TTC549 (cell line): ENCODE measurements at regions not wholly inside any gene's neighbourhood (a gene's known extent, or its start where the extent isn't known, plus 50 kb on each side); places are given as distances from the start of the nearest gene placed in this dataset.
"Not testable (repeated sequence)": the region's sequence is repeated elsewhere in the genome, so short reads cannot be mapped to it uniquely, and the experiment has no call there.

Experiments
- FAIRE-seq: peaks from 2 replicates; lab custom pipeline; 2012; peaks lifted over from hg19 to GRCh38; lab: Jason Lieb, UNC

DNA sequence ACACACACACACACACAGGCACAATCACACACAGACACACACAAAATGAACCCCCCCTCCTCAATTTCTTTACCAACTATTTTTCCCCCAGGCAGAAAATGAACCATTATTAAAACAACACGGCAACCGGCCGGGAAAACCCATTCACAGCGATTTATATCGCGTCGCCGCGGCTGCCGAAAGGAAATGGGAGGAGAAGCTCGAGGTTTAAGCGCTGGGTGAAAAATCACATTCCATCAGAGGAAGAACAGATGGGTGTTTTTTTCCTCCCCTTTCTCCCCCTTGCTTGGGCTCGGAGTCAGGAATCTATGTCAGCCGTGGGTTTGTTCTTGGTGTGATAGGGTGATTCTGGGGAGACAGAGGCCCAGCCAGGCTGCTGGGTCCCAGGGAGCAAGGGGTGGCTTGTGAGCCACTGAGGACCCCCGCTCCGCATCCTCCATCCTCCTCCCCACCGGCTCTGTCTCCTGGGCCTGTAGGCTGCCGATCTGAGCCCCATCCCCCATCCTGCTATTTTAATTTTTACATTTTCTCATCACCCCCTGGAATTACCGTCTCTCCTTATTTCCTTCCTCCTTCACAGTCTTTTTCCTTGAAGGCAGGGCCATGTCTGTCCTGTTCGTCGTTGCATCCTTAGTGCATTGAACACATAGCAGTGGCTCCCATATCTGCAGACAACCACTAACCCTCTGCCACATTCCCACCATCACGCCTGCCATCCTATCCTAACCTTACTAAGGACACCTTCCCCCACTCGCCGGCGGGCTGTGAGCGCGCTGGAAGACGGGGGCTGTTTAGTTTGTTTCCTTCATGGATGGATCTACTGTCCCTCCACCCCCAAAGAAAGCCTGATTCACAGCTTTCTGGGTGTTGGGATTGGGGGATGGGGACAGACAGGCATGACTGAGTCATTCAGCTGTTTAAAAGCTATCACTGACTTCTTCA, 137.7 kb downstream of the CRLF3 start:
- not testable (repeated sequence) for FAIRE-seq

DNA sequence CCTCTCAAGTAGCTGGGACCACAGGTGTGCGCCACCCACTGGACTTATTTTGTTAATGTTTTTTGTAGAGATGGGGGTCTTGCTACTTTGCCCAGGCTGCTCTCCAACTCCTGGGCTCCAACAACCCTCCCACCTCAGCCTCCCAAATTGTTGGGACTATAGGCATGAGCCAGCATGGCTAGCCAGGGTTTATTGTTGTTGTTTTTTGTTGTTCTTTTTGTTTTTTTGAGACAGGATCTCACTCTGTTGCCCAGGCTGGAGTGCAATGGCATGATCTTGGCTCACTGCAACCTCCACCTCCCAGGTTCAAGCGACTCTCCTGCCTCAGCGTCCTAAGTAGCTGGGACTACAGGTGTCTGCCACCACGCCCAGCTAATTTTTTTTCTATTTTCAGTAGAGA, 142.2 kb downstream of the CRLF3 start:
- not testable (repeated sequence) for FAIRE-seq

DNA sequence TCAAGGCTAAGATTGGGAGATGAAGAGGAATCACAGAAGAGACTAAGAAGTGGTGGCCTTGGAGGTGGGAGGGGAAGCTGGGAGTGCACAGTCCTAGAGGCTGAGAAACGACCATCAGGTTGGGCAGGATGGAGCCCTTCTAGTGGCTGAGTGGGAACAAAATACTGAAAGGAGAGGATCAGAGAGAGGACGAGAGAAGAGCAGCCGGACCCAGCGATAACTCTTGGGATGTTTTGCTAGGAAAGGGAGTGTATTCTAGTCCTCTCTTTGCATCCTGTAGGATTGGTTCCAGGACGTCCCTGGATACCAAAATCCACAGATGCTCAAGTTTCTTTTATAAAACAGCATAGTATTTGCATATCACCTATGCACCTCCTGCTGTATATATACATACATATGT, 143.8 kb downstream of the CRLF3 start:
- not testable (repeated sequence) for FAIRE-seq

DNA sequence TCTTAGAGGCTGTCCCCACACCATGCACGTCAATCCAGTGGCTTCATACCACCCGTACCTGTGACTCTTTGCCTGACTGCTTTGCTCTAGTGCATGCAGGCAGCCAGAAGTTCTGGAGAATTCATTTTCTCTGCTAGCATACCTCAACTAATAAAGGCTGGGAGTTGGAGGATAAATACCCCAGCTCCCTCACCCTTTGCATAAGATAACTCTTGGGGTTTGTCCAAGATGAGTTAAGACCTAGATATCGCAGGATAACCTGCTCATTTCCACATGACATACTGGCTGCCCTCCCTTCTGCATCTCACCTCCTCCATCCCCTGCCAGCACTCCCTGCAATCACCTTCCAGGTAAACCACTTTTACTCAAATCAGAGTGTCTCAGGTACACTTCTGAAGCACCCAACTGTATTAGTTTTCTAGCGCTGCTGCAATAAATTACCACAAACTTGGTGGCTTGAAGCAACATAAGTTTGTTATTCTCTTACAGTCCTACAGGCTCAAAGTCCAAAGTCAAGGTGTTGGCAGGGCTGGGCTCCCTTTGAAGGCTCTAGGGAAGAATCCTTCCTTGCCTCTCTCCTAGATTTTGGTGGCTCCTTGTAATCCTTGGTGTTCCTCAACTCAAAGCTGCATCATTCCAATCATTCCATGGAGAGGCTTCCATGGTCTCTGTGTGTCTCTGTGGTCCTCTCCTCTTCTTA, 146.8 kb downstream of the CRLF3 start:
- FAIRE-seq = no peak

DNA sequence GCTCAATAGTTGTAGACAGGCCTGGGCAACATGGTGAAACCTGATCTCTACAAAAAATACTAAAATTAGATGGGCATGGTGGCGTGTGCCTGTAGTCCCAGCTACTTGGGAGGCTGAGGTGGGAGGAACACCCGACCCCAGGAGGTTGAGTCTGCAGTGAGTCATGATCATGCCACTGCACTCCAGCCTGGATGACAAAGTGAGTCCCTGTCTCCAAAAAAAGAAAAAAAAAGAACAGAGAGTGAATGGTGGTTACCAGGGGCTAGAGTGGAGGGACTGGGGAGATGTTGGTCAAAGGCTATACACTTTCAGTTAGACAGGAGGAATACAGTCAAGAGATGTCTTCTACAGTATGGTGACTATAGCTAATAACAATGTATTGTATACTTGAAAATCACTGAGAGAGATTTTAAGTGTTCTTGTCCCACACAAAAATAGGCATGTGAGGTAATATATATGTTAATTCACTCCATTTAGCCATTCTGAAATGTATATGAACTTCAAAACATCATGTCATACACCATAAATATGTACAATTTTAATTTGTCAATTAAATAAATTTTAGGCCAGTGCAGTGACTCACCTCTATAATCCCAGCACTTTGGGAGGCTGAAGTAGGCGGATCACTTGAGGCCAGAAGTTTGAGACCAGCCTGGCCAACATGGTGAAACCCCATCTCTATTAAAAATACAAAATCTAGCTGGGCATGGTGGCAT, 148.6 kb downstream of the CRLF3 start:
- not testable (repeated sequence) for FAIRE-seq

DNA sequence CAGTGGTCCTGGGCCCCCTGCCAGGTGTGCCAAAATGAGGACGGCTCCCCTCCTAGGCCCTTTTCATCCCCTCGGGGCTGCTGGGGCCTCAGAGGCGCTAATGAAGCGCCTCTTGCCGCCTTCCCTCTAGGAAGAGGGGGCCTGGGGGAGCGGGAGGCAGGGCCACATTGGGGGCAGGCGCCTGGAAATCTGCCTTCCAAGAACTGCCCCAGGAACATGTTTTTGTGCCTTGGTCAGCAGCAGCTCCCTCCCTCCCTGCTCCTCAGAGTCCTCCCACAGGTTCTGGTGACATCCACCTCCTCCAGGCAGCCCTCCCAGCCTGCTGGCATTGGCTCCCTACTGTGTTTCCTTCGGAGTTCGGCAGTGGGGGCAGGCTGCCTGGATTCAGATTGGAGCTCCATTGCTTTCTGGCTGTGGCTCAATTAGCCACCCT, 155.3 kb downstream of the CRLF3 start:
- not testable (repeated sequence) for FAIRE-seq

DNA sequence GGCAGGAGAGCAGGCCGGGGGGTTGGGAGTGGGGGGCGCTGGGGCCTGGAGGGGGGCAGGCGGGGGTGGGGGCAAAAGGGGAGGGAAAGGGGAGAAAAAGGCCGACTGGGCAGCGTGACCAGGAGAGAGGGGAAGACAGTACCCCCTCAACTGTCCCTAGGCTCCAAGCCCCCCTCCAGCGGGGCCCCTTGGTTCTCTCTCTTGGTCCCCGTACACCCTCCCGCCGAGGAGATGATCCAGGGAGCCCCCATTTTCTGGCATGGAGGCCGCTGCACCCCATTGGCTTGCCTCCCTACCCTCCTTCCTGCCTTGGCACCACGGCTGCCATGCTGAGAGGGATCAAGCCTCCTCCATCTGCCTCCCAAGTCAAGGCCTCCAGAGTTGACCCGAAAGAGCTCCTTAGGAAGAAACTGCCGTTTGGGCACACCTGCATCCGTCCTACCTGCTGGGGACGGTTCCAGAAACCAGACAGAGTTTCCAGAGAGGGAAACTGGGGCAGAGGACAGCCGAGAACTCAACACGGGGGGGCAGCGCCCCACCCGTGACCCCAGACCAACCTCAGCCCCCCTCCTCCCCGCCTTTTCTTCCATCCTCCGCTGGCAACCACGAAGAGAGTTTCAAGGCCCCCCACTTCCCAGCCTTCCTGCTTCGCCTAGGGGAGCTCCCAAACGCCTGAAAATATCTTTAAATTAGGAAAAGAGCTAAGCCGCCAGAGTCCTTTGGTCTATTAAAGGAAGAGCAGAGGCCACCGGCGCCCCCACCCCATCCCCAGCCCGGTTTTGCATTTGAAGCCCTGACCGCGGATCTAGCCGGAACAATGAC, 155.9 kb downstream of the CRLF3 start:
- not testable (repeated sequence) for FAIRE-seq

DNA sequence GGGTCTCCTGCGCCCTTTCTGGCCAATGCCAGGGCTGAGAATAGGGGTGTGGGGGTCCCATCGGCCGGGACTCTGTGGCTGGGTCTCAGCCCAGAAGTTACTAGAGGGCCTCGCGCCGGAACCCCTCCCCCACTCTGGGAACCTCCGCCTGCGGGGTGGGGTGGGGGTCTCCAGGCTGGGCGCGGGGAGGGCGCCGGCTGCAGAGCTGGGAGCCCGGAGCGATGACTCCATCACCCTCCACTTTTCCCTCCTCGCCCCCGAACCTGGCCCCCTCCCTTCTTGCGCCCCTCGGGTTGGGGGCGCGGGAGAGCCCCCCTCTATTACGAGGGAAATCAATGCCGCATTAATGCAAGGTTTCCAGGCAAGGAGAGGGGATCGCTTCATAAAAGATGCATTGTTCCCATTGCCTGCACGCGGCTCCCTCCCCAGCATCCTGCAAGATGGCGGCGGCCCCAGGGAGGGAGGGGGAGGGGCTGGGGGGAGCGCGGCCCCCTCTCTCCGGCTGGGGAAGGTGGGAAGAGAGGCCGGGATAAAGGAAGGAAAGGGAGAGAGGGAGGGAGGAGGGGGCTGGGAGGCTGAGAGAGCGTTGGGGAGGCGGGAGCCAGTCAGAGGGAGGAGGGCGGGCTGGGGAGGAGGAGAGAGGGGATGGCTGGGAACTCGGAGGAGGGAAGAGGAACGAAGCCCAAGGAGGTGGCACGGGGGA, 156.7 kb downstream of the CRLF3 start:
- not testable (repeated sequence) for FAIRE-seq

DNA sequence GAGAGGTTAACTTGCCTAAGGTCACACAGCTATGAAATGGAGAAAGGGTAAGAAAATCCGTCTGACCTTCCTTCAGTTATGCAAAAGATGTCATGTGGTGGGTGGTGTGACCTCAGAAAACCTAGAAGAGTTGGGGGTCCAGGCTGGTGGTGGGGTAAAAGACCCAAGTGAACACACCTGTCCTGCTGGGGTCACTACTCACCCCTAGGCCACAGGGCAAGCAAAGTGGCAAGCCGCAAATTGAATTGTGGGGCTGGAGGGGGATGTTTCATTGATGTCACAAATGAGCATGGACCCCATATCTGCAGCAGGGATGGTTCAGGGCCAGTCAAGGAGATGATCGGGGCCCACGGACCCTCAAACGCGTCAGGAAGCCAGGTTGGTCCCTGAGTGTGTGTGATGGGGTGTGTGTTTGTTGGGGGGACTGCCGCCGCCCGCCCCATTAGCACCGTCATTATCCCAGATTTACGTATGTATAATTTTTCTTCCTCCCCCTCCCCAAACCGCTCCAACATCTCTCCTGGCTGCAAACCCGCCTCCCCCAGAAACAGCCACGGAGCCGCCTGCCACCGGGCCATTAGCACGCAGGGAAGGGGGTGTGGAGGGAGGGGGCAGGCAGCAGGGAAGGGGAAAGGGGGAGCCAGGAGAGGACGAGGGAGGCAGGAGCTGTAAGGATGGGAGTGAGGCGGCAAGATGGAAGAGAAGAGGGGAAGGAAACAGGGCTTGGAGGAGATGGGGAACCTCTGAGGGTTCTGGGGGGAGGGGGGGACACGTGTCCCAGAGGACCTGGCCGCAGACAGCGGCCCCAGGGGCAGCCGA, 157.4 kb downstream of the CRLF3 start:
- not testable (repeated sequence) for FAIRE-seq

DNA sequence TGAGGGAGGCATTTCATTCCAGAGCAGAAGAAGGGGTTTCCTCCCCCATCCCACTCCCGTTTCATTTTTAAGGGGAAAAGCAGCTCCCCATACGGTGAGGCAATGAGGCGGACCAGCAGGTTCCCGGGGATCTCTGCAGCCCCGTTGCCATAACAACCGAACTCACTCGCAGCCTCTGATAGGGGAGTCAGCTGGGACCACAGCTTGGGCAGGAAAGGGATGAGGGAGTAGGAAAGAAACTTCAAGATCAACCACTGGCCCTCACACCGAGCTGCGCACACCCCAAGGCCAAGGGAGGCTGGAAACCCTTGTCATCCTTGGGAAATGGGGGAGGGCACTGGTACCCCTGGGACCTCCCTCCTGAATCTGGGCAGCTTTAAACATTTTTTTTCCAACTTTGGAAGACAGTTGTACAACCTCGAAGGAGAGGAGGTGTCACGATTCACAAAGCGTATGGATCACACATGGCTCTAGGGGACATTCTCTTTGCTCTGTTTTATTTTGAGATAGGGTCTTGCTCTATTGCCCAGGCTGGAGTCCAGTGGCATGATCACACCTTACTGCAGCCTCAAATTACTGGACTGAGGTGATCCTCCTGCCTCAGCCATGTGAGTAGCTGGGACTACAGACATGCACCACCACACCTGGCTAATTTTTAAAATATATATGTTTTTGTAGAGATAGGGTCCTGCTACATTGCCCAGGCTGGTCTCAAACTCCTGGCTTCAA, 160.6 kb downstream of the CRLF3 start:
- FAIRE-seq = not testable (repeated sequence)

DNA sequence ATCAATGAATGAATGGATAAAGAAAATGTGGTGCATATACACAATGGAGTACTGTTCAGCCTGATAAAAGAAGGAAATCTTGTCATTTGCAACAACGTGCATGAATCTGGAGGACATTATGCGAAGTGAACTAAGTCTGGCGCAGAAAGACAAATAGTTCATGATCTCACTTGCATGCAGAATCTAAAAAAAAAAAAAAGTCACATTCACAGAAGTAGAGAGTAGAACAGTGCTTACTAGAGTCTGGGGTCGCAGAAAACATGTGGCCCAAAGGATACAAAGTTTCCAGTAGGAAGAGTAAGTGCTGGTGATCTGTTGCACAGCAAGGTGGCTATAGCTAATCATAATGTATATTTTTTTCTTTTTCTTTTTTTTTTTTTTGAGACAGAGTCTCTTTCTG, 167.3 kb downstream of the CRLF3 start:
- not testable (repeated sequence) for FAIRE-seq

DNA sequence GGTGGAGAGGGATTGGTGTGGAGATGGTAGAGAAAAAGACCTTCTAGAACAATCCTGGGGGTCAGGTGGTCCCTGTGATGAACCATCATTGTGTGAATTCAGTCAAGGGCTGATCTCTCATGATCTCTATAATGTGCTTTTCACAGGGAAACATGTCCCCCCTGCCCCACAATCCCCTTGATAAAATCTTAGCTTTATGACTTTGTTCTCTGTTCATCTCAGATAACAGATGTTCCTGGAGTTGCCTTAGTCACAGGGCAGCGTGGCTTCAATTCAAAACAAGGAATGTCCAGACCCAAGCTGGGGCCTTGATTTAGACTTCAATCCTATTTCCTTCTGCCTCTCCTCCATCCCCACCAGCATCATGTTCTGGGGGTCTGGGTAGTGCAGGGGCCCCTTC, 171.5 kb downstream of the CRLF3 start:
- FAIRE-seq = not testable (repeated sequence)

DNA sequence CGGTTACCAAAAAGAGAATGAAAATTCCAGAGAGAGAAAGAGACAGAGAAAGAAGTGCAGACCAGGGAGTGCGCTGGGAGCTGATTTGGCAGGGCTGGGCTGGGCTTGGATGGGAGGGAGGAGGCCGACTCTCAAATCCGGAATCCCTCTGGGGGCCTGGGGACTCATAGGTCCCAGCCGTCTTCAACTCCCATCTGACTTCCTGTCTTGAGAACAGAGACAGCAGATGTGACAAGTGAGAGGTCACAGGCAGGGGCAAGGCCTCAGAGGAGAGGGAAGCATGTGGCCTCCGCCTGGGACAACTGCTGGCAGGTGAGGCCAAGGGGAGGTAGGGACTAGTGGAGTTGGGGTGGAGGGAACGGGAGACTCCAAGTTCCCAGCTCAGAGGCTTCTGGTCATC, 172.9 kb downstream of the GOSR1 start:
- not testable (repeated sequence) for FAIRE-seq

DNA sequence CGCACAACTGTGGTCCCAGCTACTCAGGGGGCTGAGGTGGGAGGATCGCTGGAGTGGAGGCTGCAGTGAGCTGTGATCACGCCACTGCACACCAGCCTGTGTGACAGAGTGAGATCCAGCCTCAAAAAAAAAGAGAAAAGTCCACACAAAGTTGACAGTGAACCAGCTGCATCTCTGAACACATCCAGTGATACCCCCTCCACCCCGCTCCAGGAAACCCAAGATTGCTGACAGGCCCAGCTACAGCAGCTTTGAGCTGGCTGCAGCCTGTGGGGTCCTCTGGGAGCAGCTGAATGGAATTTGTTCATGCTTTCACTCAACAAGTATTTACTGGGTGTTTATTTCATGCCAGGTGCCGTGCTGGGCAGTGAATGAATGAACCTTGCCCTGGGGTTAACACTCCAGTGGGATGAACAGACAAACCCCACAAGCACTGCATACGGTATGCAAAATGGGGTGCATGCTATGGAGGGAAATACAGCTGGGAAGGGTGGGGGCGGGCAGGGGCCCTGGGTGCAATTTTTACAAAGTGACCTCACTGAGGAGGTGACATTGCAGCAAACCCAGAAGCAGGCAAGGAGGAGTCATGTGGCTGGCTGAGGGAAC, 170.9 kb downstream of the GOSR1 start:
- not testable (repeated sequence) for FAIRE-seq

DNA sequence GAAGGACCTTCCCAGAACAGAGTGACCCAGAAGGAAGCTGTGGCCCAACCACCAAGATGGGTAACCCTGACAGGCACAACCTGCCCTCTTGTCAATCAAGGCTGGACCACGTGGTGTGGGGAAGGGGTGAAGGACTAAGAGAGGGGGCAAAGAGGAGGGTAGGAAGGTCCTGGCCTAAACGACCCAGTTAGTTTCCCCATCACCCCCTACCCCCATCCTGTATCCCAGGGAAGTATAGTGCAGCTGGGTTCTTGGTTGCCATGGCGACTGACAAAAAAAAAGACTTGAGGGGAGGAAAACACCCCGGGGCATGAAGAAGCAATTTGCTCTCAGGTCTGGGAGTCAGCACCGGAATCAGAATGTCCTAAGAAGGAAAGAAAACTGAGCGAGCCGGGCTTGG, 168.7 kb downstream of the GOSR1 start:
- FAIRE-seq = not testable (repeated sequence)

DNA sequence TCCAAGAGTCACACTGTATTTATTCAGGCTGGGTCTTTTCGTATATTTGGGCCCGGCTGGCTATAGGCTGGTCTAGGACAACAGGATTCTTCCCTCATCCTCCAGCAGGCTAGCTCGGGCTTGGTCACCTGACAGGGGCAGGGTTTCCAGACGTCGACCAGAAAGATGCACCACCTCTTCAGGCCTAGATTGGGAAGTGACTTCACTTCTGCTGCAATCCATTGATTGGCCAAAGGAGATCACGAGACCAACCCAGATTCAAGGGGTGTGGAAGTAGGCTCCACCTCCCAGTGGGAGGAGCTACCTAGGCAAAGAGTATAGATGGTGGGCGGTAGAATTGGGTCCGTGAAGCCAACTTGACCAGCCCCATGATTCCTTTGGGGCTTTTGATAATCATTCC, 167.5 kb downstream of the GOSR1 start:
- FAIRE-seq = not testable (repeated sequence)

DNA sequence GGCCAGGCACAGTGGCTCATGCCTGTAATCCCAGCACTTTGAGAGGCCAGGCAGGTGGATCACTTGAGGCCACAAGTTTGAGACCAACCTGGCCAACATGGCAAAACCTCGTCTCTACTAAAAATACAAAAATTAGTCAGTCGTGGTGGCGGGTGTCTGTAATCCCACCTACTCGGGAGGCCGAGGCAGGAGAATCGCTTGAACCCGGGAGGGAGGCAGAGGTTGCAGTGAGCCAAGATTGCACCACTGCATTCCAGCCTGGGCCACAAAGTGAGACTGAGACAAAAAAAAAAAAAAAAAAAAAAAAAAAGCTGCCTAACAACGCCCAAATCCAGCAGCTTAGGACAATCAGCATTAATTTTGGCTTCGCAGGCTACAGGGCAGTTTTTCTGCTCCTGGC, 167.1 kb downstream of the GOSR1 start:
- FAIRE-seq = not testable (repeated sequence)

DNA sequence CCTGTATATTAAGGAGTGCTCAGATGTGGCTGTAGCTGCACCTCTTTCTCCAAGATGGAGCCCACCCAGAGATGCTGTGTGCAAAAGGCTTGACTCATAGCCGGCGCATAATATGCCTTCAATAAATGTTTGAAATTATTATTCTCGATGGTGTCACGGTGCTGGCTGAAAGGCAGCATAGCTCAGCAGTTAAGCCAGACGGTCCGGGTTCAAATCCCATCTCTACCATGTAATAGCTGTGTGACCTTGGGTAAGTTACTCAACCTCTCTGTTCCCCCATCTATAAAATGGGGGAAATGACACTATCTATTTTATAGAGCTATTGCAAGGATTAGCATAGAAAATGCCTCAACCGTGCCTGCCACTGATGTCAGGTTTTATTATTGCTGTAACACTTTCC, 164.2 kb downstream of the GOSR1 start:
- not testable (repeated sequence) for FAIRE-seq

DNA sequence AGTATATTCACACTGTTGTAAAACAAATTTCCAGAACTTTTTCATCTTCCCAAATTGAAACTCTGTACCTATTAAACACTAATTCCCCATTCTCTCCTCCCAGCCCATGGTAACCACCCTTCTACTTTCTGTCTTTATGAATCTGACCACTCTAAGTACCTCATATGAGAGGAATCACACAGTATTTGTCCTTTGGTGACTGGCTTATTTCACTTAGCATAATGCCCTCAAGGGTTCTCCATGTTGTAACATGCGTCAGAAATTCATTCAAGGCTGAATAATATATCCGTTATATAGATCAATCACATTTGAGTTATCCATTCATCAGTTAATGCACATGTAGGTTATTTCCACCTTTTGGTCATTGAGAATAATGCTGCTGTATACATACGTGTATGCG, 162.2 kb downstream of the GOSR1 start:
- not testable (repeated sequence) for FAIRE-seq
